GM18526 (cell line): ENCODE measurements at regions not wholly inside any gene's neighbourhood (a gene's known extent, or its start where the extent isn't known, plus 50 kb on each side); places are given as distances from the start of the nearest gene placed in this dataset.

Source experiments
- POLR2A ChIP-seq: IDR thresholded peaks from 3 replicates; pipeline ENCODE4 v1.6.1; 2011; ENCODE audit not compliant: insufficient read length; ENCODE audit errors: extremely low read depth

DNA sequence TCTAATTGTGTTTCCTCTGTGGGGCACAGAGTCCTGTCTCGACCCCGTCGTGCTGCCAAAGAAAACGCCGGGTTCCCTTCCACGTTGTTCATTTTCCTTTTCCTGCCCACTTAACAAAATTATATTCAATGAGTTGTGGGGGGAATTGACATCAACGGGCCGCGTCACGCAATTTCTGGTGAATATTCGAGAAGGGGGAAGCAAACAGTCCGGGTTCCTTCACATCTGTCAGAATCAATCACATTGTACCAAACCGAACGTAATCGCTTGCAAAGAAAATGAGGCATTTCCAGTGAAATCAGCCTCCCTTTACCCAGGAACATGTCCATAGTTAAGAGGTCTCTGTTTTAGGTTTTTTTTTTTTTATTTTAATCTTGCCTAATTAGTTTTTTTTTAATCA lies 243.5 kb downstream of the SHOX start:
- no peak for TF ChIP-seq POLR2A

DNA sequence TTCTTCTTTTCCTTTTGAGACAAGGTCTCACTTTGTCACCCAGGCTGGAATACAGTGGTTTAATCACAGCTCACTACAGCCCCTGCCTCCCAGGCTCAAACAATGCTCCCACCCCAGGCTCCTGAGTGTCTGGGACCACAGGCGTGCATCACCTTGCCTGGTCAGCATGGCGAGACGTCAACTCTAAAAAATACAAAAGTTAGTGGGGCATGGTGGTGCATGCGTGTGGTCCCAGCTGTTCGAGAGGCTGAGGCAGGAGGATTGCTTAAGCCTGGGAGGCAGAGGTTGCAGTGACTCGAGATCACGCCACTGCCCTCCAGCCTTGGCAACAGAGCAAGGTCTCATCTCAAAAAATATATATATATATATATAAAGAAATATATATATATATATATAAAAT lies 242.4 kb downstream of the SHOX start:
- TF ChIP-seq POLR2A = no peak

DNA sequence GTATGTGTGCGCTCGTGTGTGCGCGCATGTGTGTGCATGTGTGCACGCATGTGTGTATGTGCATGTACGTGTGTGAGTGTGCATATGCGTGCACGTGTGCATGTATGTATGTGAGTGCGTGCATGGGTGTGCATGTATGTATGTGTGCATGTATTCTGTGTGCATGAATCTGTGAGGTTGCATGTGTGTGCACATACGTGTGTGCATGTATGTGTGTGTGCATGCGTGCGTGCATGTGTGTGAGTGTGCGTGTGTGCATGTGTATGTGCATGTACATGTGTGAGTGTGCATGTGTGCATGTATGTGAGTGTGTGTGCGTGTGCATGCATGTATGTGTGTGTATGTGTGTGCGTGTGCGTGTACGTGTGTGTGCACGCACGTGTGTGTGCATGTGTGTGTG lies 241.5 kb downstream of the SHOX start:
- no peak for TF ChIP-seq POLR2A

DNA sequence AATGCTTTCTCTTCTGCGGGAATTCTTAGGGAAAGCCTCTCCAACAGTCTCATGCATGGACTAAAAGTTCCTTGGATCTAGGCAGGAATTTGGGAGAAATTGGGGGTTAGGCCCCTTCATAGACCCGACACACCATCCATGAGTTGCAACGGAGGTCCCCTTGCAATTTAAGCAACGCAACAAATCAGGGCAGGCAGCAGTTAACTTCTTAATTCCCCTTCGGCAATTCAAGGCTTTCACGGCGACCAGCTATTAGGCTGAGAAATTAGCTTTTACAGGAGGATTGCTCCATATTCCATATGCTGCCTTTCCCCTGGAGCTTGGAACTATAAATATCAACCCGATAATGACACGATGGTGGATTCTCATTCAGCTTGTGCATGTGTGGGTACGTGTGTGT lies 241.0 kb downstream of the SHOX start:
- no peak for TF ChIP-seq POLR2A

DNA sequence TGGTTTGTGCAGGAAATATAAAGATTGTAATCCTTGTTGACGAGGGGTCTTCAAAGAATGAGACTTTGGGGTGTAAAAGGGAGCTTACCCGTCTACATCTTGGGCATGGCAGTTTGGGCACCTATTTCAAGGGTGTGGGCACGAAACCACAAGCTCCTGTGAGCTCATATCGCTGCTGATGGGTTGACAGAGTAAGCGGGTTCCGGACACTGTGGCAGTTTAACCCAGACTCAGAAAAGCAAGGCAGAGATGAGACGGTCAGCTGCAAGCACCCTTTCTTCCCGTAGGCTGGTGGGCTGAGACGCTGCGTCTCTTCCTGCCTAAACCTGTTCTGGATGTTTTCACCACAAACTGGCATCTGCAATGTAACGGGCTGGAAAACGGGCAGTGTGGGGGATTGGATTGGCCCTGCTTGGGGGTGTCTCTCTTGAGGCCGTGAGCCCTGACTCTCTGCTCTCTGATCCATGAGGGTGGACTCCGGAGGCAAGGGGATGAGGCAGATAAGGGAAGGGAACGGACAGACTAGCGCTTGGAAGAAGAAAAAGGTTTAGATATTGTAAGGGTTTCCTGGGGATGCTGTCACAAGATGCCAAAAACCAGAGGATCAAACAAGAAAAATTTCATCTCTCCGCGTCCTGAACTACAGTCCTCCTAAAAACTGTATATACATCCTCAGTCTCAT lies 237.5 kb downstream of the SHOX start:
- TF ChIP-seq POLR2A = no peak

GRCh38 chrX:867502-867901 lies 236.9 kb downstream of the SHOX start:
- TF ChIP-seq POLR2A = no peak

GRCh38 chrX:866441-866990 lies 235.9 kb downstream of the SHOX start:
- TF ChIP-seq POLR2A = no peak

GRCh38 chrX:865422-865821 lies 234.8 kb downstream of the SHOX start:
- TF ChIP-seq POLR2A = no peak

GRCh38 chrX:861921-862320 lies 231.3 kb downstream of the SHOX start:
- TF ChIP-seq POLR2A = no peak

GRCh38 chrX:861340-861890 lies 230.8 kb downstream of the SHOX start:
- no peak for TF ChIP-seq POLR2A

DNA sequence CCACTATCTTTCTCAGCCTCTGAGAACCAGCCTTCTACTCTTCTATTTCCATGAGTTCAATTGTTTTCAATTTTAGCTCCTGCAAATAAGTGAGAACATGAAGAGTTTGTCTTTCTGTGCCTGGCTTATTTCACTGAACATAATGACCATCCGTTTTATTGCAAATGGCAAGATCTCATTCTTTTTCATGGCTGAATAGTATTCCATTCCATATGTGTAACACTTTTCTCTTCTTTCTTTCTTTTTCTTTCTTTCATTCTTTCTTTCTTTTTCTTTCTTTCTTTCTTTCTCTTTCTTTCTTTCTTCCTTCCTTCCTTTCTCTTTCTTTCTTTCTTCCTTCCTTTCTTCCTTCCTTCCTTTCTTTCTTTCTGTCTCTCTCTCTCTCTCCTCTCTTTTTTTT lies 228.7 kb downstream of the SHOX start:
- TF ChIP-seq POLR2A = no peak

DNA sequence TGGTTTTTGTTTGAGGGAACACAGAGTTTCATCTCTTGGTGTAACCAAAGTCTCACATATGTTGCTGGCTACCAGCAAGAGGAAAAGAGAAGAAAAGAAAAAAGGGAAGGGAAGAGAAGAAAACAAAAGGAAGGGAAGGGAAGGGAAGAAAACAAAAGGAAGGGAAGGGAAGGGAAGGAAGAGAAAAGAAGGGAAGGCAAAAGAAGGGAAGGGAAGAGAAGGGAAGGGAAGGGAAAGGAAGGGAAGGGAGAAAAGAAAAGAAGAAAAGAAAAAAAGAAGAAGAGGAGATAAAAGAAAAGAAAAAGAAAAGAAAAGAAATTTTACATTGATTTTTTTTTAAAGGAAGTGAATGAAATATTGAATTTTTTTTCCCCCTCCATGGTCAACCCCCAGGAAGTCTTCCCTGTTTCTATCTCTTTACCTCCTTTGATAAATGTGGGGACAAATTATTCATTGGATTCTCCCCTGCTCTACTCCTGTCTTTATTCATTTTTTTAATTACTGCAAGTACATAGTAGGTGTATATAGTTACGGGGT lies 228.0 kb downstream of the SHOX start:
- TF ChIP-seq POLR2A = no peak

GRCh38 chrX:857376-857775 lies 226.8 kb downstream of the SHOX start:
- TF ChIP-seq POLR2A = no peak

DNA sequence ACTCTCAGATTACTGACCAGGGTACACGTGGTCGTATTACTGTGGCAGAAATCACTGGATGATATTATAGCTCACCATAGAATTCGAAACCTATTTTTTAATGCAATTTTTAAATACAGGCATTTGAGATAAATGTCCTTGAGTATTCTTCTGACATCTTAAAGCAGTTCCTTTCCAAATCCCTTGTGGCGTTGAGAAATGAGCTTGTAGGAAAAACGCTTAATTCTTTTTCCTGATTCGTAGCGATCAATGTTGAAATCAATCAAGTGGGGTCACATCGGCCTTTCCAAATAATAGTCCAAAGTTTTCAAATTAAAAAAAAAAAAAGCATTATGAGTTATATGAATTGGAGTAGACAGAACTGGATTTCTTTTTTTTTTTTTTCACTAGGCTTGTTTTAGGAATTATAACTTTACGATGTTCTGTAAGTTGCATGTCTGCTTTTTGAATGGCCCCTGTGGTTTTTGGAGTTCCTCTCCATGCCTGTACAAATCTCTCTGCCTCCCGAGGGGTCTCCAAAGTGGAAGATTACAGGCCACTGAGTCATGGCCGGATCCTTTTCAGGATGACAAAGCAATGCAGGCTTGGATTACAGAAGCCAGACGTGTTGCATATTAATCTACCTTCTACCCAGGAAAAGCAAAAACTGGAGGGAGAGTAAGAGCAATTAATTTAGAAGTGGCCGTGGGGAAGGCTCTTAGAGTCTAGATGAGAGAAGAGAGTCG lies 226.1 kb downstream of the SHOX start:
- TF ChIP-seq POLR2A = no peak

DNA sequence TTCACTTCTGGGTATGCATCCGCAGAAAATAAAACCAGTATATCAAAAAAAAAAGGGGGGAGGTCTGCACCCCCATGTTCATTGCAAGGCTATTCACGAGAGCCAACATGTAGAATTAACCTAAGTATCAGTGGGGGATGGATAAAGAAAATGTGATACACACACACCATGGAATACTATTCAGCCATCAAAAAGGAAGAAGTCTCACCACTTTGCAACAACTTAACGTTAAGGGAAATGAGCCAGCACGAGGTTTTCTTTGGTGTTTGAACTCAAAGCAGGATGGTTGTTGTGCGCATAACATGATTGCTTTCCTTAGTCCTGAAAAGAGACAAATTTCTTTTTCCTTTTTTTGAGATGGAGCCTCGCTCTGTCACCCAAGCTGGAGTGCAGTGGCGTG lies 222.7 kb downstream of the SHOX start:
- no peak for TF ChIP-seq POLR2A

DNA sequence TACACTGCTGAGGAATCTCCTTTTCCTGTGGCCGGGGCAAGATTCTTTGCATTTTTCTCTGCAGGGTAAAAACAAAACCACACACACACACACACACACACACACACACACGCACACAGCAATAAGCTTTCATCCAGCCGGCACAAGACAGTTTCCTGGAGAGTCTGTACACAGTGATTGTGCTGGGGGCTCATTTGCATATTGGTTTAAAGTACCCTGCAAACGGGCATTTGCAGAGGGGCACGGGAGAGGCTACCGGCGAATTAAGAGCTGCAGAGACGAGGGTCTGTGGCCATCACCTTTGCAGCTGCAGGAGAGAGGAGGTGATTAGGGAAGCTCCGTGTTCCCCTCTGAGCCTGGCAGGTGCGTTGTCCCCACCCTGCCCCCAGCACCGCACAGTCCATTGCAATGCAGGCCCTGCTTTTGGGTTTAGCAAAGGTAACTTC lies 219.9 kb downstream of the SHOX start:
- TF ChIP-seq POLR2A = no peak
